HS-27A (cell line): ENCODE measurements at regions not wholly inside any gene's neighbourhood (a gene's known extent, or its start where the extent isn't known, plus 50 kb on each side); places are given as distances from the start of the nearest gene placed in this dataset.

ENCODE experiments used
- DNase-seq: peaks from one replicate; pipeline ENCODE4 v3.0.0-alpha.2; 2012; ENCODE audit warnings: low read depth, missing footprints

DNA sequence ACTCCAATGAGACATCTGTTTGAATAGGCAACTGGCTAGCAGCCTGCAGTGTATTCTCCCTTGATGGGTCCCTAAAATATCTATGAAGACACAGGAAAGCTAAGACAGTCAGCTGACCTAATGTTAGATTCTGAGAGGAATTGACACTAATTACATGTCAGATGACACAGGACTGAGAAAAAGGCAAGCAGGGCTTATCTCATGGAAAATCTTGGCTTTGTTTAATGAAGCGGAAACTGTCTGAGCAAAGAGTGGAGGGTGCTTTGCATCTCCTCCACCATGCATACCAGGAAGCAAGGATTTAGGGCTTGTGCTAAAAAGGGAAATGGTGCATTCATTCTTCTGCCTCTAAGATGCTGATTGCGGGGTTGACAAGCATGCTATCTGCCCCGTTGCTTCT is 135.5 kb upstream of the GLI3 start:
- DNase-seq, result no peak

- no peak for DNase-seq
Measured at GRCh38 chr7:42359946-42360345, 122.9 kb upstream of the GLI3 start.

DNA sequence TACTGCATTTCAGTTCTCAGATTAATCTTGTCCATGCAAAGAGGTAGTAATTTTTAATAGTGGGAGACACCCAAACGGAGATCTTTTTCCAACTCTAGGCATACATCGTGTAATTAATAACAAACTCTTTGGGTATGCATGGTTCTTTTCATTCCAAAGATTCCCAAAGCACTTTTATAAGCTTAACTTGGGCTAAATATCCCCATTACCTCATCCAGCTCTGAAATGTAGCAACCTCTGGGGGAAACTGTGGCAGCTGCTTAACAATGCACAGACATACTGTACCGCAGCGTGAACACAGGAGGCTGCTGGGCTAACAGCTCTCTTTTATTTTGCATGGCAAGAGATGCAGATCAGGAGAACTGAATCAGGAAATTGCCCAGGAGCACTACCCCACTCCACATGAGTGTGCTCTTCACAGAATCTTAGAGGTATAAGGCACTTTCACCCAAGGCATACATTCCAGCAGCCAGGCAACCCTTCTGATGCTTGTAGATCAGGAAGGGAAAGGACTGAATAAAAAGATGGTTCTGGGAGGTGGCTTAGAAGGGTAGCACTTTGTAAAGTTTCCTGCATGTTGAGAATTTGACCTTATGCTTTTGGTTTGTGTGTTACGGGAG is 114.4 kb upstream of the GLI3 start:
- no peak for DNase-seq

GRCh38 chr7:42350801-42351200 is 113.8 kb upstream of the GLI3 start:
- no peak for DNase-seq

DNA sequence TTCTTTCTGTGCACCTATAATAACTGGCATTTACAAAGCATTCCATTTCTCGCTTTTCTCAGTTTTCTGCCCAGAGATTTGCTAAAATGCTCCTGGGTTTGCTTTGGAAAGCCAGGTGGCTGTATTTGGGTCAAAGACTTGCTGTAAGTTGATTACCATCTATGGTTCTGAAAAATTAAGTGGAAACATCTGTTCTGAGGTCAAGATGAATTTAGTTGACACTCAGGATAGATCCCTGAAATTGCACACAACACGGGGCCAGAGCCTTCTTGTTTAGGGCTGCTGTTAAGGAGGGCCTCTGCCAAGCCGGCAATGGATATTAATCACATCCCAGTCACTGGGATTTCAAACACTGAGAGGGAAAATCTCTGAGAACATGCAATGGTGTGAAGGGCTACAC is 111.6 kb upstream of the GLI3 start:
- DNase-seq, result no peak

- DNase-seq, result no peak
Measured at GRCh38 chr7:42348071-42348470, 111.1 kb upstream of the GLI3 start.

DNA sequence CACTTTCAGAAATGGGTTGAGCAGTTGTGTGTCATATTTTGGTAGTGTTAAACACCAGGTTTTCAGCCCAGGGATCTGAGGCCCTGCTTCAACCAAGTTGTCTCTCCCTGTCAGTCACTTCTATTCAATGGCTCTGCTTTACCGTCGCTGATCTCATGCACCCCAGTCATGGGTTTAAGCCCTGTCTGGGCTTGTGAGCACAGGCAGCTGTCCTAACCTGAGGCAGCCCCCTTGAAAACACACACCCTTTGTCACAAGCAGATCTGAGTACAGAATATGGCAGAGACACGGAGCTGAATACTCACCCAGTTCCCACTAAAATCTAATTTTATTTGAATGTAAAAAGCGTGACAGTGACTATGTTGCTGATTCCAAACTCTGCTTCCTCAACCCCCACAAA is 110.6 kb upstream of the GLI3 start:
- no peak for DNase-seq

DNA sequence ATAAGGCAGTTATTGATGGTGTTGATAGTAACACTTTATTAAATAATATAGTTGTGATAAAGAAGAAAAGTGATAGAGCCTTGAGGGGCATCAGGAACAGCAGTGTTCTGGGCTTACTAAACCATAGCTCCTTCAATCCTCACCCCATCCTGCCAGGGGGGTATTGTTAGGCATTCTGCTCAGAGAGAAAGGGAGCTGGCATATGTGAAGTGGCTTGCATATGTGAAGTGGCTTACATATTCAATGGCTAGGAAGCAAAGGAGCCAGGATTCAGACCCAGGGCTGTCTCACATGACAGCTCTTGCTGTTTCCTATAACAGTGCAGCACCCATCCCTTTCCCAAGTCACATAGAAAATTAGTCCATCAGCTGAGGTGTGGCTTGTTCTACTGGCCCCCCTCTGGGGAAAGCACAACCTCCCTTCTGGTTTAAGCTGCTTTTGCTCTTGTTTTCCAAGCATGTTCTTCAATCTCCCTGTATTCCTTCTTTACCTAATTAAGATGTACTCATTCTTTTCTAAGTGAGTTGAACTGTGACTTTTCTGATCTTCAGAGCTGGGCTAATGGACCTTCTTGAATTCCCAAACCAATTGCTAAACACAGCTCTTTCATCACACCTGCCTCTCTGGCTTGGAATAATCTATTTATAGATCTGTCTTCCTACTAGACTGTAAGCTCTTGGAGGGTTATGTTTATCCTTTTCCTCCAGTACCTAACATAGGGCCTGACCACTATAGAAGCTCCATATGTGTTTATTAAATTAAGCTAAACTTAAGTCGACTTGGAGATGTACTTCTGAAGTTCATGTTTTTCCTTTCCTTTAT is 108.7 kb upstream of the GLI3 start:
- DNase-seq, result no peak

DNA sequence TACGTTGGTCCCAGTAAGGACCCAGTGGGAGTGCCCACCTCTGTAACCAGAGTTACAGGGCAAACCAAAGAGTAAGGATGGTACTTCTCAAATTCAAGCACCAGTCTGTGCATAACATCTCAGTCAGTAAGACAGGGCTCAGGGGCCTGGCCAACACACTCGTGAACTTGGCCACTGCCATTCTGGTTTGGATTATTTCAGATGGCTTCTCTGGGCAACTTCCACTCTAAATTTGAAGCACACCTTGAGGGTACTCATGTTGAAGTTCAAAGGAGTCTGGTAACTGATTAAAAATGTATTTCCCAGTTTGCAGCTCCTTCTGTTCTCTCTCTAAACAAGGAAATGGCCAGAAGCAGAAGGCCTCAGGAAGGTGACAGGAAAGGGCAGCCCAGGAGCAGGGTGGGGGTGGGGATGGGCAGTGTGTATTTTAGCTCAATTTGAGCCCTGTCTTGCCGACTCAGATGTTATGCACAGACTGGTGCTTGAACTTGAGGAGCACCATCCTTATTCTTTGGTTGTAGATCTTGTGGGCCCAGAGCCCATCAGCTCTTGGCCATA is 107.3 kb upstream of the GLI3 start:
- no peak for DNase-seq

DNA sequence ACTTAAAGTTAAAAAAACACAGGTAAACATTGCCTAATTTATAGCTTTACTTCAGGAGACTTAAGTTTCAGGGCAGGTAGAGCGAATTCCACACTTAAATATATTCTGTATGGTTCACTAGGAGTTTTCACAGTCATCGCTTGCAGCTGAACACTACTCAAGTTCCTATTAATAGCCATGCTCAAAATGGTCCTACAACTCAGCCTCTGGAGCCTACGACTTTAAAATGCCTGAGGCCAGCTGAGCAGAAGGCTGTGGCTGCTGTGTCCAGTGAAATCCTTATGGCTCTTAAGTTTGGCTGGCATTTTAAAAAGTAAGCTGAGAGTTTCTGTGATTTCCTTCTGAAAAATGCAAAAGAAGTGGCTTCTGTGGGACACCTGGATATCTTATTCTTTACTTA is 105.4 kb upstream of the GLI3 start:
- no peak for DNase-seq

GRCh38 chr7:42340436-42340835 is 103.4 kb upstream of the GLI3 start:
- DNase-seq, result no peak

DNA sequence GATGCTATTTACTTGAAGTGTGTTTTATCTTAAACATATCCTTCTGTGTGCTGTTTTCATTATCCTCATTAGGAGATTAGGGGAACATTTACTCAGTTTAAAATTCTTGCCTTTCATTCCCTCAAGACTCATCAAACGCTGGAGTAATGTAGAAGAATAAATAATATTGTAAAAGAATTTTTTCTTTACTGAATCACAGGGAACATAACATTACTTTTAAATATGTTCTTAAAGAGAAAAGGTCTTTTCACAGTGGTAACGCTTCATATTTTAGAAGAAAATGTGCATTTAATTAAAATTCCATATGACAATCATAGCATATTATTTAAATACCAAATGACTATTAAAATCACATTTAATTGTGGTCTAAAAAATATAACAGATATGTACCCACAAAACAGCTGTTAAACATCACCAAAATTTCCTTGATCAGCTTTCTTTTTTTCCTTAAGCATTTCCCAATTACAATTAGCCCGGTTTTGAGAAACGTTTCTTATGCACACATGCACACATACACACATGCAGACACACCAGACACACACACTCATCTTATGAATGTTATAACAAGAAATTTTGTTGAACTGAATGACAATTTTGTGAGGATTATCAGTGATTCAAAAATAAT is 102.0 kb upstream of the GLI3 start:
- DNase-seq, result no peak

GRCh38 chr7:42338231-42338915 is 101.4 kb upstream of the GLI3 start:
- no peak for DNase-seq

GRCh38 chr7:42337225-42337905 is 100.4 kb upstream of the GLI3 start:
- no peak for DNase-seq

DNA sequence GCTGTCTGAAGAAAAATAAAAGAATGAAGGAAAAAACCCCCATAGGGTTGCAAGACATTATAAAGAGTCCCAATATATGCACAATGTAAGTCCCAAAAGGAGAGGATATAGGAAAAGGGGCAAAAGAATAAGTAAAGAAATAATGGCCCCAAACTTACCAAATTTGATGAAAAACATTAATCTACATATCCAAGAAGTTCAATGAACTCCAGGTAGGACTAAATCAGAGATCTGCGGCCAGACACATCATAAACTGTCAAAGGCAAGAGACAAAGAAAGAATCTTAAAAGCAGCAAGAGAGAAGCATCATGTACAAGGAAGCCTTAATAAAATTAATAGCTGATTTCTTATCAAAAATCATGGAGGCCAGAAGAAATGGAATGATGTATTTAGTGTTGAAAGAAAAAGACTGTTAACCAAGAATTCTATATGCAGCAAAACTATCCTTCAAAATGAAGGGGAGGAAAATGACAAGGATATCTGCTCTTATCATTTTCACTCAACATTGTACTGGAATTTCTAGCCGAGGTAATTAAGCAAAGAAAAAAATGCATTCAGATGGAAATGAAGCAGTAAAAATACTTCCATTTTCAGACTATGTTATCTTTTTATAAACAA is 95.7 kb upstream of the GLI3 start:
- no peak for DNase-seq

DNA sequence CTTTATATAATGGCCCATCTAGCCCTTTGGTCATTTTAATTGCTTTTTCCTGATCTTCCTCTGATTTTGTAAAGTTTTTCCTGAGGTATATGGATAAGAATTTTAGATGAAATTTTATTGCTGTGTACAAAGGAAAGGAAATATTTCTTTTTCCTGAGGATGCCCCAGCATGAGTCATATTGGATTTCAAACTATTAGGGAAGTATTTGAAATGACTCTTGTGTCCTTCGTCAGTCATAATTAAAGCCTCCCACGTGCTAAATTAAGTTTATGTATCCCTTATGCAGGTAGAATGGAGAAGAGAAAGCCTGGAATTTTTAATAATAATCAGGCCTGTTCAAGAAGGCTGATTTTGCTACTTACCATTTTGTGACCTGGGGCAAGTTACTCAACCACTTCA is 82.6 kb upstream of the GLI3 start:
- no peak for DNase-seq

DNA sequence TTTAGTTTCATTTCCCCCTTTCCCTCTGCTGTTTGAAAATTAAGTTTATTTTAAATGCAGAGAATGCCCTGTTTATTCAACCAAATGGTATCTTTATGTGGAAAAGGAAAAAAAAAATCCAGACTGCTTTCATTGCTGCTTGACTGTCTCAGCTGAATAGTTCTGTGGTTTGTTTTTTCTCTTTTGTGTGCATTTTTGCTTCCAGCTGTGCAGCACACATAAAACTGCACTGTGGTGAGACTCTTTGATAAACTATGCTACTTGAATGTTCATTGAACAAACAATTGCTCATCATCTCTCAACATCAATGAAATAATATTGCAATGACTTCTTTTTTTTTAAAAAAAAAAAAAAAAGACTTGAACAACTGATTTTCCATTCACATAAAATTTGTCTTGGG is 78.6 kb upstream of the GLI3 start:
- DNase-seq, result no peak

GRCh38 chr7:42315103-42315502 is 78.1 kb upstream of the GLI3 start:
- no peak for DNase-seq

DNA sequence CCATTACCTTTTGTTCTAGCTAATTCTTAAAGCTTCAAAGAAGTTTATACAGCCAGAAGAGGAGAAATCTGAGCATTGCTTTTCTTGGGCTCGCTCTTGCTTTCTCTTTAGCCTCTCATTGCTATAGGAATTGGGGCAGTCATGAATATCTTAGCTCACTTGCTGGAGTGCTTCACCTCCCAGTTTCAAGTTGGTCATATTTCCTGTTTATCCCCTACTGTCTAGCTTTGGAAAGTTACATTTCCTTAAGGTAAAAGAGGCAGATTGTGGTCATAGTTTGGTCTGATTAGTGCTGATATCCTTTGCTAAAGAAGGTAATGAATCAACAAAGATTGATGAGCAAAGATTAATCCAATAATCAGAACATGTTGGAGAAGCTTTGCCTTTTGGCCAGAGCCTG is 77.7 kb upstream of the GLI3 start:
- DNase-seq, result no peak

GRCh38 chr7:42311195-42311594 is 74.2 kb upstream of the GLI3 start:
- DNase-seq, result no peak

GRCh38 chr7:42292991-42293521 is 56.0 kb upstream of the GLI3 start:
- no peak for DNase-seq
